ENCODE measurements at regions not wholly inside any gene's neighbourhood (a gene's known extent, or its start where the extent isn't known, plus 50 kb on each side); places are given as distances from the start of the nearest gene placed in this dataset.

- POLR2A ChIA-PET (ENCODE audit: partially characterized antibody) = no interaction called here
- Histone ChIP-seq H3K79me2 (ENCODE audit: control insufficient read depth in 1 of 2, insufficient read depth in 2 of 2, low read length in 2 of 2) (no peaks in the 10 kb centered on the region), H3K4me3 (ENCODE audit: extremely low read depth in 1 of 4, insufficient read depth in 2 of 4, low read depth in 3 of 4, low read length in 4 of 4) (no peak overlapping the region), H2BK5ac (ENCODE audit: low read depth, low read length) (no peak overlapping the region), H3K23ac (ENCODE audit: insufficient read length) (no peak overlapping the region), H3K23me2 (ENCODE audit: low read depth, low read length) (no peaks in the 10 kb centered on the region), H4K20me1 (replicated peaks in 1 of 2; ENCODE audit: control insufficient read depth in 1 of 2, insufficient read depth in 2 of 2, low read length in 2 of 2) (no peaks in the 10 kb centered on the region), H4K91ac (replicated peaks; ENCODE audit: insufficient read length, low read length) (no peak overlapping the region), H3K27me3 (replicated peaks in 1 of 4; ENCODE audit: control insufficient read depth in 3 of 4, extremely low read depth in 1 of 4, insufficient read depth in 3 of 4, low read length in 3 of 4) (no peaks in the 10 kb centered on the region), H3K36me3 (ENCODE audit: control insufficient read depth in 2 of 4, insufficient read depth in 4 of 4, low read length in 3 of 4) (no peaks in the 10 kb centered on the region), H3K56ac (replicated peaks; ENCODE audit: insufficient read length, low read depth, low read length) (no peak overlapping the region), H2BK15ac (ENCODE audit: low read length) (no peak overlapping the region), H3K14ac (ENCODE audit: insufficient read length) (no peak overlapping the region), H3K4me1 (replicated peaks in 1 of 4; ENCODE audit: control insufficient read depth in 3 of 4, insufficient read depth in 4 of 4, low read length in 3 of 4) (no peaks in the 10 kb centered on the region), H3K79me1 (ENCODE audit: low read depth, low read length) (no peaks in the 10 kb centered on the region), H2BK120ac (replicated peaks; ENCODE audit: low read depth, low read length) (no peak overlapping the region), H2BK12ac (ENCODE audit: low read depth, low read length) (no peak overlapping the region), H3K27ac (ENCODE audit: low read depth, low read length) (no peak overlapping the region), H4K8ac (ENCODE audit: extremely low read depth, insufficient read depth, low read length) (no peak overlapping the region), H3K9me3 (ENCODE audit: insufficient read depth in 2 of 2, low read depth in 1 of 2, low read length in 1 of 2) (no peaks in the 10 kb centered on the region), H4K5ac (ENCODE audit: insufficient read length, low read depth, low read length) (no peak overlapping the region), H3K18ac (ENCODE audit: extremely low read depth, low read length) (no peak overlapping the region), H3K4ac (replicated peaks; ENCODE audit: insufficient read length, low read depth, low read length) (no peak overlapping the region), H2BK20ac (ENCODE audit: low read length) (no peak overlapping the region), H3K9ac (replicated peaks in 1 of 4; ENCODE audit: extremely low read depth in 1 of 4, low read depth in 3 of 4, low read length in 3 of 4) (no peak overlapping the region), H3K4me2 (ENCODE audit: insufficient read depth in 1 of 2, low read depth in 2 of 2, low read length in 2 of 2) (no peak overlapping the region), H2AK5ac (ENCODE audit: low read depth, low read length) (no peak overlapping the region), H2AFZ (ENCODE audit: low read length) (no peak overlapping the region)
- FAIRE-seq (no peak), DNase-seq (ENCODE audit: low read depth in 1 of 2, low spot score in 2 of 2) (no peak)
- CTCF ChIA-PET (ENCODE audit: partially characterized antibody) = no interaction called here
- 91% methylated on average over 1 of the region's 1 CpG; no CpG with 5 or more reads in 1 of the 2 experiments for WGBS, 2 experiments (ENCODE audit: extremely low coverage in 1 of 2, insufficient coverage in 1 of 2, insufficient read length in 1 of 2, insufficient replicate concordance in 2 of 2, low coverage in 1 of 2, low lambda C conversion rate in 2 of 2, missing lambda C conversion rate in 1 of 2)
- TF ChIP-seq TEAD4 (IDR thresholded peaks at IDR 0.05; ENCODE audit: low read depth, low read length) (no peak), CREB1 (IDR thresholded peaks at IDR 0.05) (no peak), BACH1 (IDR thresholded peaks at IDR 0.05; ENCODE audit: low read length) (no peak), MAFK (IDR thresholded peaks at IDR 0.05; ENCODE audit: low read depth, low read length) (no peak), POU5F1 (IDR thresholded peaks at IDR 0.05; ENCODE audit: low read depth, low read length) (no peak), SIX5 (IDR thresholded peaks at IDR 0.05; ENCODE audit: low read depth, low read length) (no peak), SIRT6 (IDR thresholded peaks at IDR 0.05; ENCODE audit: low read length) (no peak), TCF12 (IDR thresholded peaks at IDR 0.05; ENCODE audit: low read depth, low read length) (no peak), BCL11A (IDR thresholded peaks at IDR 0.05; ENCODE audit: low read depth in 2 of 2, low read length in 2 of 2) (no peak), USF2 (IDR thresholded peaks at IDR 0.05; ENCODE audit: low read length) (no peak), KDM1A (IDR thresholded peaks at IDR 0.05; ENCODE audit: borderline replicate concordance, low read length) (no peak)
- TF ChIP-seq, protein P1, sequence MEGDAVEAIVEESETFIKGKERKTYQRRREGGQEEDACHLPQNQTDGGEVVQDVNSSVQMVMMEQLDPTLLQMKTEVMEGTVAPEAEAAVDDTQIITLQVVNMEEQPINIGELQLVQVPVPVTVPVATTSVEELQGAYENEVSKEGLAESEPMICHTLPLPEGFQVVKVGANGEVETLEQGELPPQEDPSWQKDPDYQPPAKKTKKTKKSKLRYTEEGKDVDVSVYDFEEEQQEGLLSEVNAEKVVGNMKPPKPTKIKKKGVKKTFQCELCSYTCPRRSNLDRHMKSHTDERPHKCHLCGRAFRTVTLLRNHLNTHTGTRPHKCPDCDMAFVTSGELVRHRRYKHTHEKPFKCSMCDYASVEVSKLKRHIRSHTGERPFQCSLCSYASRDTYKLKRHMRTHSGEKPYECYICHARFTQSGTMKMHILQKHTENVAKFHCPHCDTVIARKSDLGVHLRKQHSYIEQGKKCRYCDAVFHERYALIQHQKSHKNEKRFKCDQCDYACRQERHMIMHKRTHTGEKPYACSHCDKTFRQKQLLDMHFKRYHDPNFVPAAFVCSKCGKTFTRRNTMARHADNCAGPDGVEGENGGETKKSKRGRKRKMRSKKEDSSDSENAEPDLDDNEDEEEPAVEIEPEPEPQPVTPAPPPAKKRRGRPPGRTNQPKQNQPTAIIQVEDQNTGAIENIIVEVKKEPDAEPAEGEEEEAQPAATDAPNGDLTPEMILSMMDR (IDR thresholded peaks at IDR 0.05; ENCODE audit: control extremely low read depth in 1 of 3, insufficient read depth in 1 of 3, low read depth in 1 of 3, low read length in 3 of 3) = no peak
- TF ChIP-seq, protein P2, sequence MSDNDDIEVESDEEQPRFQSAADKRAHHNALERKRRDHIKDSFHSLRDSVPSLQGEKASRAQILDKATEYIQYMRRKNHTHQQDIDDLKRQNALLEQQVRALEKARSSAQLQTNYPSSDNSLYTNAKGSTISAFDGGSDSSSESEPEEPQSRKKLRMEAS (IDR thresholded peaks at IDR 0.05) = no peak
Measured at GRCh38 chr19:31154021-31154420, 195.2 kb downstream of the TSHZ3 start.
